ENCODE measurements at regions not wholly inside any gene's neighbourhood (a gene's known extent, or its start where the extent isn't known, plus 50 kb on each side); places are given as distances from the start of the nearest gene placed in this dataset.

DNA sequence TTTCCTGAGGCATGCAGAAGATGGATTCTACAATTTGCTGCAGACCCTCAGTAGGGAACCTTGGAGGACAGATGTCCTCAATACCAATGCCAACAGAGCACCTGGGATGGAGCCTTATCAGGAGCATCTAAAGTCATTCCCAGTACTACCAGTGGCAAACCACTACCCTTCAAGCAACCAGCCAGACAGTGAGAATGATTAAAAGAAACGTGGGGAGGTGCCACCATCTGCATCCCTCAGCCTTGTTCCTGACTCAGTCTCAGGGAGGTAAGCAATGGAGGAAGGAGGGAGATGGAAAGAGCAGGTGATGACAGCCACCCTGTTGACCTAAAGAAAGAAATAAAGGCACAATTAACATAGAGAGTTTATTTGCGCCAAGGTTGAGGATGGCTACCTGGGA, 175.2 kb upstream of the GRIN2B start:
- no peak overlapping the region for H2AFZ ChIP-seq
- H3K36me3 ChIP-seq (ENCODE audit: insufficient read depth) = no peaks in the 10 kb centered on the region

More for the DNA sequence above, 175.2 kb upstream of the GRIN2B start:
- H3K27me3 ChIP-seq (ENCODE audit: insufficient read depth) = no peaks in the 10 kb centered on the region
- DNase-seq (ENCODE audit: low spot score) = no peak
- H3K4me1 Mint-ChIP-seq = peaks cover 12% of the 10 kb centered on the region
- H4K20me1 ChIP-seq (replicated peaks; ENCODE audit: insufficient read depth) = no peaks in the 10 kb centered on the region
- no peak overlapping the region for H3K4me3 Mint-ChIP-seq
- H3K27me3 Mint-ChIP-seq (ENCODE audit: insufficient read depth, low read depth, poor library complexity) = peaks cover 1% of the 10 kb centered on the region
- H3F3A ChIP-seq (replicated peaks; ENCODE audit: low read depth) = no peaks in the 10 kb centered on the region
- TF ChIP-seq, protein P1, sequence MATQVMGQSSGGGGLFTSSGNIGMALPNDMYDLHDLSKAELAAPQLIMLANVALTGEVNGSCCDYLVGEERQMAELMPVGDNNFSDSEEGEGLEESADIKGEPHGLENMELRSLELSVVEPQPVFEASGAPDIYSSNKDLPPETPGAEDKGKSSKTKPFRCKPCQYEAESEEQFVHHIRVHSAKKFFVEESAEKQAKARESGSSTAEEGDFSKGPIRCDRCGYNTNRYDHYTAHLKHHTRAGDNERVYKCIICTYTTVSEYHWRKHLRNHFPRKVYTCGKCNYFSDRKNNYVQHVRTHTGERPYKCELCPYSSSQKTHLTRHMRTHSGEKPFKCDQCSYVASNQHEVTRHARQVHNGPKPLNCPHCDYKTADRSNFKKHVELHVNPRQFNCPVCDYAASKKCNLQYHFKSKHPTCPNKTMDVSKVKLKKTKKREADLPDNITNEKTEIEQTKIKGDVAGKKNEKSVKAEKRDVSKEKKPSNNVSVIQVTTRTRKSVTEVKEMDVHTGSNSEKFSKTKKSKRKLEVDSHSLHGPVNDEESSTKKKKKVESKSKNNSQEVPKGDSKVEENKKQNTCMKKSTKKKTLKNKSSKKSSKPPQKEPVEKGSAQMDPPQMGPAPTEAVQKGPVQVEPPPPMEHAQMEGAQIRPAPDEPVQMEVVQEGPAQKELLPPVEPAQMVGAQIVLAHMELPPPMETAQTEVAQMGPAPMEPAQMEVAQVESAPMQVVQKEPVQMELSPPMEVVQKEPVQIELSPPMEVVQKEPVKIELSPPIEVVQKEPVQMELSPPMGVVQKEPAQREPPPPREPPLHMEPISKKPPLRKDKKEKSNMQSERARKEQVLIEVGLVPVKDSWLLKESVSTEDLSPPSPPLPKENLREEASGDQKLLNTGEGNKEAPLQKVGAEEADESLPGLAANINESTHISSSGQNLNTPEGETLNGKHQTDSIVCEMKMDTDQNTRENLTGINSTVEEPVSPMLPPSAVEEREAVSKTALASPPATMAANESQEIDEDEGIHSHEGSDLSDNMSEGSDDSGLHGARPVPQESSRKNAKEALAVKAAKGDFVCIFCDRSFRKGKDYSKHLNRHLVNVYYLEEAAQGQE (IDR thresholded peaks at IDR 0.05; ENCODE audit: unreplicated experiment) = no peak
- no peak for TF ChIP-seq ZNF331 (CRISPR knock-in tag; IDR thresholded peaks at IDR 0.05; ENCODE audit: low read depth)
- TF ChIP-seq, protein P2, sequence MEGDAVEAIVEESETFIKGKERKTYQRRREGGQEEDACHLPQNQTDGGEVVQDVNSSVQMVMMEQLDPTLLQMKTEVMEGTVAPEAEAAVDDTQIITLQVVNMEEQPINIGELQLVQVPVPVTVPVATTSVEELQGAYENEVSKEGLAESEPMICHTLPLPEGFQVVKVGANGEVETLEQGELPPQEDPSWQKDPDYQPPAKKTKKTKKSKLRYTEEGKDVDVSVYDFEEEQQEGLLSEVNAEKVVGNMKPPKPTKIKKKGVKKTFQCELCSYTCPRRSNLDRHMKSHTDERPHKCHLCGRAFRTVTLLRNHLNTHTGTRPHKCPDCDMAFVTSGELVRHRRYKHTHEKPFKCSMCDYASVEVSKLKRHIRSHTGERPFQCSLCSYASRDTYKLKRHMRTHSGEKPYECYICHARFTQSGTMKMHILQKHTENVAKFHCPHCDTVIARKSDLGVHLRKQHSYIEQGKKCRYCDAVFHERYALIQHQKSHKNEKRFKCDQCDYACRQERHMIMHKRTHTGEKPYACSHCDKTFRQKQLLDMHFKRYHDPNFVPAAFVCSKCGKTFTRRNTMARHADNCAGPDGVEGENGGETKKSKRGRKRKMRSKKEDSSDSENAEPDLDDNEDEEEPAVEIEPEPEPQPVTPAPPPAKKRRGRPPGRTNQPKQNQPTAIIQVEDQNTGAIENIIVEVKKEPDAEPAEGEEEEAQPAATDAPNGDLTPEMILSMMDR (conservative IDR thresholded peaks at IDR 0.05; ENCODE audit: low read depth in 2 of 2) = no peak
- TF ChIP-seq JUNB (IDR thresholded peaks at IDR 0.05; ENCODE audit: unreplicated experiment) = no peak
- TF ChIP-seq ZNF114 (CRISPR knock-in tag; IDR thresholded peaks at IDR 0.05) = no peak
- no peak for TF ChIP-seq EZH2phosphoT487 (IDR thresholded peaks at IDR 0.05; ENCODE audit: unreplicated experiment)
- TF ChIP-seq EZH2 (IDR thresholded peaks at IDR 0.05; ENCODE audit: low read depth, unreplicated experiment) = no peak
- TF ChIP-seq, protein P3, sequence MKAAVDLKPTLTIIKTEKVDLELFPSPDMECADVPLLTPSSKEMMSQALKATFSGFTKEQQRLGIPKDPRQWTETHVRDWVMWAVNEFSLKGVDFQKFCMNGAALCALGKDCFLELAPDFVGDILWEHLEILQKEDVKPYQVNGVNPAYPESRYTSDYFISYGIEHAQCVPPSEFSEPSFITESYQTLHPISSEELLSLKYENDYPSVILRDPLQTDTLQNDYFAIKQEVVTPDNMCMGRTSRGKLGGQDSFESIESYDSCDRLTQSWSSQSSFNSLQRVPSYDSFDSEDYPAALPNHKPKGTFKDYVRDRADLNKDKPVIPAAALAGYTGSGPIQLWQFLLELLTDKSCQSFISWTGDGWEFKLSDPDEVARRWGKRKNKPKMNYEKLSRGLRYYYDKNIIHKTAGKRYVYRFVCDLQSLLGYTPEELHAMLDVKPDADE (IDR thresholded peaks at IDR 0.05) = no peak
- TF ChIP-seq POLR2AphosphoS5 (IDR thresholded peaks at IDR 0.05; ENCODE audit: low read depth) = no peak
- TF ChIP-seq, protein P4, sequence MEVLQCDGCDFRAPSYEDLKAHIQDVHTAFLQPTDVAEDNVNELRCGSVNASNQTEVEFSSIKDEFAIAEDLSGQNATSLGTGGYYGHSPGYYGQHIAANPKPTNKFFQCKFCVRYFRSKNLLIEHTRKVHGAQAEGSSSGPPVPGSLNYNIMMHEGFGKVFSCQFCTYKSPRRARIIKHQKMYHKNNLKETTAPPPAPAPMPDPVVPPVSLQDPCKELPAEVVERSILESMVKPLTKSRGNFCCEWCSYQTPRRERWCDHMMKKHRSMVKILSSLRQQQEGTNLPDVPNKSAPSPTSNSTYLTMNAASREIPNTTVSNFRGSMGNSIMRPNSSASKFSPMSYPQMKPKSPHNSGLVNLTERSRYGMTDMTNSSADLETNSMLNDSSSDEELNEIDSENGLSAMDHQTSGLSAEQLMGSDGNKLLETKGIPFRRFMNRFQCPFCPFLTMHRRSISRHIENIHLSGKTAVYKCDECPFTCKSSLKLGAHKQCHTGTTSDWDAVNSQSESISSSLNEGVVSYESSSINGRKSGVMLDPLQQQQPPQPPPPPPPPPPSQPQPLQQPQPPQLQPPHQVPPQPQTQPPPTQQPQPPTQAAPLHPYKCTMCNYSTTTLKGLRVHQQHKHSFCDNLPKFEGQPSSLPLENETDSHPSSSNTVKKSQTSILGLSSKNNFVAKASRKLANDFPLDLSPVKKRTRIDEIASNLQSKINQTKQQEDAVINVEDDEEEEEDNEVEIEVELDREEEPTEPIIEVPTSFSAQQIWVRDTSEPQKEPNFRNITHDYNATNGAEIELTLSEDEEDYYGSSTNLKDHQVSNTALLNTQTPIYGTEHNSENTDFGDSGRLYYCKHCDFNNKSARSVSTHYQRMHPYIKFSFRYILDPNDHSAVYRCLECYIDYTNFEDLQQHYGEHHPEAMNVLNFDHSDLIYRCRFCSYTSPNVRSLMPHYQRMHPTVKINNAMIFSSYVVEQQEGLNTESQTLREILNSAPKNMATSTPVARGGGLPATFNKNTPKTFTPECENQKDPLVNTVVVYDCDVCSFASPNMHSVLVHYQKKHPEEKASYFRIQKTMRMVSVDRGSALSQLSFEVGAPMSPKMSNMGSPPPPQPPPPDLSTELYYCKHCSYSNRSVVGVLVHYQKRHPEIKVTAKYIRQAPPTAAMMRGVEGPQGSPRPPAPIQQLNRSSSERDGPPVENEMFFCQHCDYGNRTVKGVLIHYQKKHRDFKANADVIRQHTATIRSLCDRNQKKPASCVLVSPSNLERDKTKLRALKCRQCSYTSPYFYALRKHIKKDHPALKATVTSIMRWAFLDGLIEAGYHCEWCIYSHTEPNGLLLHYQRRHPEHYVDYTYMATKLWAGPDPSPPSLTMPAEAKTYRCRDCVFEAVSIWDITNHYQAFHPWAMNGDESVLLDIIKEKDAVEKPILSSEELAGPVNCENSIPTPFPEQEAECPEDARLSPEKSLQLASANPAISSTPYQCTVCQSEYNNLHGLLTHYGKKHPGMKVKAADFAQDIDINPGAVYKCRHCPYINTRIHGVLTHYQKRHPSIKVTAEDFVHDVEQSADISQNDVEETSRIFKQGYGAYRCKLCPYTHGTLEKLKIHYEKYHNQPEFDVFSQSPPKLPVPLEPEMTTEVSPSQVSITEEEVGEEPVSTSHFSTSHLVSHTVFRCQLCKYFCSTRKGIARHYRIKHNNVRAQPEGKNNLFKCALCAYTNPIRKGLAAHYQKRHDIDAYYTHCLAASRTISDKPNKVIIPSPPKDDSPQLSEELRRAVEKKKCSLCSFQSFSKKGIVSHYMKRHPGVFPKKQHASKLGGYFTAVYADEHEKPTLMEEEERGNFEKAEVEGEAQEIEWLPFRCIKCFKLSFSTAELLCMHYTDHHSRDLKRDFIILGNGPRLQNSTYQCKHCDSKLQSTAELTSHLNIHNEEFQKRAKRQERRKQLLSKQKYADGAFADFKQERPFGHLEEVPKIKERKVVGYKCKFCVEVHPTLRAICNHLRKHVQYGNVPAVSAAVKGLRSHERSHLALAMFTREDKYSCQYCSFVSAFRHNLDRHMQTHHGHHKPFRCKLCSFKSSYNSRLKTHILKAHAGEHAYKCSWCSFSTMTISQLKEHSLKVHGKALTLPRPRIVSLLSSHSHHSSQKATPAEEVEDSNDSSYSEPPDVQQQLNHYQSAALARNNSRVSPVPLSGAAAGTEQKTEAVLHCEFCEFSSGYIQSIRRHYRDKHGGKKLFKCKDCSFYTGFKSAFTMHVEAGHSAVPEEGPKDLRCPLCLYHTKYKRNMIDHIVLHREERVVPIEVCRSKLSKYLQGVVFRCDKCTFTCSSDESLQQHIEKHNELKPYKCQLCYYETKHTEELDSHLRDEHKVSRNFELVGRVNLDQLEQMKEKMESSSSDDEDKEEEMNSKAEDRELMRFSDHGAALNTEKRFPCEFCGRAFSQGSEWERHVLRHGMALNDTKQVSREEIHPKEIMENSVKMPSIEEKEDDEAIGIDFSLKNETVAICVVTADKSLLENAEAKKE (CRISPR knock-in tag; IDR thresholded peaks at IDR 0.05) = no peak
- TF ChIP-seq CREB1 (CRISPR knock-in tag; IDR thresholded peaks at IDR 0.05; ENCODE audit: low read depth) = no peak
- TF ChIP-seq STAT1 (IDR thresholded peaks at IDR 0.05; ENCODE audit: unreplicated experiment) = no peak
- no peak for TF ChIP-seq NANOG (IDR thresholded peaks at IDR 0.05; ENCODE audit: borderline replicate concordance)
- H3K4me3 ChIP-seq = no peak overlapping the region
- no peak overlapping the region for H3K27ac Mint-ChIP-seq
- no peaks in the 10 kb centered on the region; the same call in 2 of the 3 replicates for H3K9me3 Mint-ChIP-seq
- H3K9me2 ChIP-seq (ENCODE audit: insufficient read depth) = no peaks in the 10 kb centered on the region
- ATAC-seq = no peak
- H3K4me1 ChIP-seq (ENCODE audit: insufficient read depth) = peaks cover 9% of the 10 kb centered on the region
- no peaks in the 10 kb centered on the region for H3K79me2 ChIP-seq (replicated peaks; ENCODE audit: insufficient read depth)
- H3K36me3 Mint-ChIP-seq (ENCODE audit: low read depth) = no peaks in the 10 kb centered on the region
- H3K27ac ChIP-seq (ENCODE audit: low read depth) = no peak overlapping the region
- no peak overlapping the region for H3K4me2 ChIP-seq

All from GM23338 (cell line).